Natural killer cell treated with Interleukin-12 subunit alpha and Interleukin-12 subunit beta and Interleukin-15 and Interleukin-18, amount 100 ng/mL, for 72 hours (primary cell): ENCODE measurements at regions not wholly inside any gene's neighbourhood (a gene's known extent, or its start where the extent isn't known, plus 50 kb on each side); places are given as distances from the start of the nearest gene placed in this dataset.
"Not testable (repeated sequence)": the region's sequence is repeated elsewhere in the genome, so short reads cannot be mapped to it uniquely, and the experiment has no call there.

Source experiments
- ATAC-seq, 2 donors: fragments of 150-1000 bp; cut with Tn5 transposase in 1 of 2; sonication (Bioruptor Pico), chemical (Tn5 transposase) in 1 of 2; 2 replicates each; pipeline ENCODE4 v1.10.0; 2021
- DNase-seq: peaks from one replicate; pipeline ENCODE4 v3.0.0; 2022; ENCODE audit warnings: low spot score
- H3K27ac Mint-ChIP-seq, 2 donors: 1 replicate in 1 of 2; 2 replicates in 1 of 2; pipeline ENCODE4 v1.8.0; 2022; ENCODE audit warnings: mixed read lengths in 2 of 2, mild to moderate bottlenecking in 1 of 2, moderate library complexity in 1 of 2
- H3K27me3 Mint-ChIP-seq, 2 donors: 1 replicate in 1 of 2; 2 replicates in 1 of 2; pipeline ENCODE4 v1.8.0; 2022; ENCODE audit warnings: mixed read lengths in 2 of 2
- H3K36me3 Mint-ChIP-seq: one replicate; pipeline ENCODE4 v1.8.0; 2022; ENCODE audit warnings: mixed read lengths
- H3K4me1 Mint-ChIP-seq, 2 donors: 1 replicate in 1 of 2; 2 replicates in 1 of 2; pipeline ENCODE4 v1.8.0; 2022; ENCODE audit warnings: low read depth in 2 of 2, mixed read lengths in 2 of 2, mild to moderate bottlenecking in 1 of 2
- H3K4me3 Mint-ChIP-seq: one replicate; pipeline ENCODE4 v1.8.0; 2022; ENCODE audit warnings: mixed read lengths
- H3K9me3 Mint-ChIP-seq: 2 replicates; pipeline ENCODE4 v1.8.0; 2022; ENCODE audit warnings: mixed read lengths

DNA sequence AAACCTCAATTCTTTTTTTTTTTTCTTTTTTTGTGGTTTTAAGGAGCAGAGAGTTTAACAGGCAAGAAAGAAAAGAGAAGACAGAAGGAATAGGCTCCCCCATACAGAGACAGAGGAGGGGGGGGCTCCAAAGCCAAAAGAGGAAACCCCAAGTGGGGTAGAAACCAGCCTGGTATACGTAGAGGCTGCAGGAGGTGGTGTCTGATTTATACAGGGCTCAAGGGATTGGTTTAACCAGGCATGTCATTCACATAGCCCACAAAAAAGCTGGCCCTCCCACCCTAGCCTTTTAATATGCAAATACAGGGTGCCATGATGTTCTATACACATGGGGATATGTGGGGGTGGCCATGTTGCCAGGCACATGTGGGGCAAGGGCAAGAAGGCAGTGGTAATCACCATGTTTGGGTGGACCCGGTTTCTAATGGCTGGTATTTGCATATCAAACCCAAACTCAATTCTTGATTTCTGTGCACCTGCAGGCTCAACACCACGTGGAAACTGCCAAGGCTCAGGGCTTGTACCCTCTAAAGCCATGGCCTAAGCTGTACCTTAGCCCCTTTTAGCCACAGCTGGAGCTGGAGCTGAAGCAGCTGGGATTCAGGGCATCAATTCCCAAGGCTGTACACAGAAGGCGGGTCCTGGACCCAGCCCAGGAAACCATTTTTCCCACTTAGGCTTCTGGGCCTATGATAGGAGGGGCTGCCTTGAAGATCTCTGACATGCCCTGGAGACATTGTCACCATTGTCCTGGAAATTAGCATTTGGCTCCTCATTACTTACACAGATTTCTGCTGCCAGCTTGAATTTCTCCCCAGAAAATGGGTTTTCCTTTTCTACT is 170.3 kb downstream of the MAIP1 start:
- H3K9me3 Mint-ChIP-seq = no peaks in the 10 kb centered on the region
- H3K27me3 Mint-ChIP-seq = peaks cover under 1 to 17% of the 10 kb centered on the region in 2 donors
- ATAC-seq (no peak), DNase-seq (no peak)
- H3K4me3 Mint-ChIP-seq = no peak overlapping the region
- H3K4me1 Mint-ChIP-seq = no peaks in the 10 kb centered on the region
- H3K27ac Mint-ChIP-seq = no peak overlapping the region
- no peaks in the 10 kb centered on the region for H3K36me3 Mint-ChIP-seq

- H3K9me3 Mint-ChIP-seq, H3K4me3 Mint-ChIP-seq, ATAC-seq, H3K36me3 Mint-ChIP-seq, DNase-seq, H3K27ac Mint-ChIP-seq, H3K4me1 Mint-ChIP-seq: not testable (repeated sequence)
- H3K27me3 Mint-ChIP-seq = peaks cover 3 to 23% of the 10 kb centered on the region in 2 donors
These were observed 170.9 kb downstream of the MAIP1 start for GRCh38 chr2:200126285-200126670.

GRCh38 chr2:200126680-200127079 is 171.3 kb downstream of the MAIP1 start:
- H3K4me1 Mint-ChIP-seq = not testable (repeated sequence)

DNA sequence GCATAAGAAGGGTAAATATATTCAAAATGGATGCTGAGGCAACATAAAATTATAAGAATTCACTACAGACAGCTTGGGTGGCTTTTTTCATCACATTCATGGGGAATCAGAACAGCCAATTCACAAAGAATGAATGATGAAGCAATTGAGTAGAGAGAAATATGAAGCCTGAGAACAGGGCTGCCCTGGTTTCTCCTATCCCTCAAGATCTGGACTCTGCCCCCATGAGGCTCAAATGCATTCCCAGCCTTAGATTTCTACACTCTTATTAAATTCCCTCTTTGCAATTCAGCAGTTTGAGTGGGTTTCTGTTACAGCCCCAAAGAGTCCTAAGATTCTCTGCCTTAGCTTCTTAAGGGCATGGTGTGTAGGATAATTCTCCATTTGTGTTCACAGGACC is 172.5 kb downstream of the MAIP1 start:
- no peaks in the 10 kb centered on the region for H3K4me1 Mint-ChIP-seq
- DNase-seq (no peak), ATAC-seq (no peak)
- no peak overlapping the region for H3K27ac Mint-ChIP-seq
- no peak overlapping the region for H3K4me3 Mint-ChIP-seq
- H3K27me3 Mint-ChIP-seq = peaks cover 3 to 30% of the 10 kb centered on the region in 2 donors
- H3K36me3 Mint-ChIP-seq = no peaks in the 10 kb centered on the region
- H3K9me3 Mint-ChIP-seq = no peaks in the 10 kb centered on the region

More at GRCh38 chr2:200126680-200127079, 171.3 kb downstream of the MAIP1 start:
- not testable (repeated sequence) for DNase-seq, H3K4me3 Mint-ChIP-seq, H3K27ac Mint-ChIP-seq, H3K9me3 Mint-ChIP-seq, H3K36me3 Mint-ChIP-seq, ATAC-seq
- H3K27me3 Mint-ChIP-seq = peaks cover 3 to 27% of the 10 kb centered on the region in 2 donors

DNA sequence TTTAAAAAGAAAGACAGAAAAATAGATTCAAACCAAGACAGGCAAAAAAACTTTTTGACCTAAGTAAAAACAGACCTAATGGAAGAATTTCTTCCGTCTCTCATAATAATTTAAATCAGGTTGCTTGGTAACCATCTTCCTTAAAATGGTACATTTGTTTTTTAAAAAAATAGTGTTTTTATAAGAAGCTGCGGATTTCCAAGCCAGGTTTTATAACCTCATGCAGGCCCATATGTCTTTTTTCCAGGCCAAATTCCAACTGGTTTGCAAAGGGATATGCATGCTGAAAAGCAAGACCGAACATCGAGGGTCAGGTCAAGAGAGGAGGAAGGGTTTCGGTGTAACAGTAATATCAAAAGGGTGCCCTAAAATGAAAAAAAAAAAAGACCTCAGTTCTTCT is 172.9 kb downstream of the MAIP1 start:
- ATAC-seq = no peak
- no peak overlapping the region for H3K27ac Mint-ChIP-seq

GRCh38 chr2:200129721-200130462 is 174.5 kb downstream of the MAIP1 start:
- DNase-seq (no peak), ATAC-seq (no peak)
- Mint-ChIP-seq H3K4me3 (no peak overlapping the region), H3K27ac (no peak overlapping the region), H3K27me3 (peaks cover 3 to 29% of the 10 kb centered on the region in 2 donors), H3K4me1 (no peaks in the 10 kb centered on the region), H3K9me3 (no peaks in the 10 kb centered on the region), H3K36me3 (no peaks in the 10 kb centered on the region)

More for the DNA sequence above, 172.9 kb downstream of the MAIP1 start:
- no peak for DNase-seq
- no peaks in the 10 kb centered on the region for H3K36me3 Mint-ChIP-seq
- H3K9me3 Mint-ChIP-seq = no peaks in the 10 kb centered on the region
- no peak overlapping the region for H3K4me3 Mint-ChIP-seq
- no peaks in the 10 kb centered on the region for H3K4me1 Mint-ChIP-seq
- H3K27me3 Mint-ChIP-seq = peaks cover 3 to 30% of the 10 kb centered on the region in 2 donors

DNA sequence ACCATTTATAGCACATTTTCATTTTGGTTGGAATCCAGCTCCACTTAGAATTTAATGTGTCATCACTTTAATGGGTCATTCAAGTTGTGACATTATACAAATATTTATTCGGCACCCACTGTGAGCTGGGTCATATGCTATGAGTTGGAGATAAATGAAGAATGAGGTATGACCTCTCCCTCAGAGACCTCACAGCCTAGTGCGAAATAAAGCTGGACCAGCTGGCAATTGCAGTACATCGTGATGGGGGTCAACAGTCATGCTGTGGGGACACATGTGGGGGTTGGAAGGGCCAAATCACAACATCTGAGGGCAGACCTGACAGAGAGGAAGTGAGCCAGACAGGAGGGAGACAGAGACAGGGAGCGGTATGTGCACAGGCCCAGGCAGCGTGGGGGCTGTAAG is 175.4 kb downstream of the MAIP1 start:
- H3K4me3 Mint-ChIP-seq = no peak overlapping the region
- no peak overlapping the region for H3K27ac Mint-ChIP-seq
- no peaks in the 10 kb centered on the region for H3K36me3 Mint-ChIP-seq
- peaks cover 3 to 29% of the 10 kb centered on the region in 2 donors for H3K27me3 Mint-ChIP-seq
- DNase-seq = no peak
- ATAC-seq = peak in 1 of 2 donors; percentile 6
- H3K4me1 Mint-ChIP-seq = no peaks in the 10 kb centered on the region
- H3K9me3 Mint-ChIP-seq = no peaks in the 10 kb centered on the region

DNA sequence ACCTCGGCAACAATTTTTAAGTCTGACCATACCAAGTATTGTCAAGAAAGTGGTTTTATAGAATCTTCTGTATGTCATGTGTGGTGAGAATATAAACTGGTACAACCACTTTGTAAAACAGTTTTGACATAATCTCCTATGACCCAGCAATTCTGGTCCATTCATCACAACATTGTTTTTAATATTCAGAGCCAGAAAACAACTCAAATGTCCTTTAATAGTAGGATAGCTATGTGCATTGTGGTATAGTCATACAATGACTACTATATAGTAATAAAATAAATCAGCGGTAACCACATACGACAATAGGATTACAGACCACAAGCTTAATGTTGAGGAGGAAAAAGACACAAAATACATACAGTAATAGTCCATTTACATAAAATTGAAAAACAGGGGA is 175.2 kb upstream of the SPATS2L start:
- Mint-ChIP-seq H3K36me3 (no peaks in the 10 kb centered on the region), H3K9me3 (no peaks in the 10 kb centered on the region), H3K27me3 (peaks cover 3 to 29% of the 10 kb centered on the region in 2 donors), H3K4me3 (no peak overlapping the region), H3K4me1 (no peaks in the 10 kb centered on the region), H3K27ac (no peak overlapping the region)
- DNase-seq (no peak), ATAC-seq (no peak)

DNA sequence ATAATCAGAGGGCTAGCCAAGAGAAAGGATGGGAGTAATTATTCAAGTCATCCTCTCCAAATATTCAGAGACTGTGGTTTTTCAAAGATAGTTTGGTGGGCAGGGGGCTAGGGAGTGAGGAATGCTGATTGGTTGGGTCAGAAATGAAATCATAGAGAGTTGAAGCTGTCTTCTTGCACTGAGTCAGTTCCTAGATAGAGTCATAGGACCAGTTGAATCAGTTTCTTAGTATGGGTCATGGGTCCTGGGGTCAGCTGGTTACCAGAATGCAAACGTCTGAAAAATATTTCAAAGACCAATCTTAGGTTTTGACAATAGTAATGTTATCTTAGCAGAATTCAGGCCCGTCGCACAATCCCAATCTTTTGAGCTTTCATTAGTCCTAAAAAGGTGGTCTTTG is 171.4 kb upstream of the SPATS2L start:
- Mint-ChIP-seq H3K27ac (no peak overlapping the region), H3K9me3 (no peaks in the 10 kb centered on the region), H3K27me3 (peaks cover 3 to 29% of the 10 kb centered on the region in 2 donors), H3K4me1 (no peaks in the 10 kb centered on the region), H3K4me3 (no peak overlapping the region), H3K36me3 (no peaks in the 10 kb centered on the region)
- DNase-seq = no peak
- ATAC-seq = no peak

DNA sequence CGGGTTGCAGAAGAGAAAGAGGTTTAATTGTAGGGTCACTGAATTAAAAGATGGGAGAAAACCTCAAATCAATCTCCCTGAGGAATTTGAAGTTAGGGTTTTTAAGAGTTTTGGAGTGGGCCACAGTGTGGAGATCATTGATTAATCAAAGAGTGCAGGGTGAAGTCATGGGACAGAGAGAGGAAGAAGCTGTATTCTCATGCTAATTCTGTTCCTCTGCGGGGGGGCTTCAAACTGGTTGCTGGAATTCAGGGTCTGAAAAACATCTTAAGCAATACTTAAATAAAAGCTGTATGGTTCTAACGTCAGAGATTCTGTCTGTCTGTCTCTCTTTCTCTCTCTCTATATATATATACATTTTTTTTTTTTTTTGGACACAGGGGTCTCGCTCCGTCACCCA is 169.8 kb upstream of the SPATS2L start:
- ATAC-seq = no peak
- no peak overlapping the region for H3K27ac Mint-ChIP-seq
- no peaks in the 10 kb centered on the region for H3K9me3 Mint-ChIP-seq
- H3K27me3 Mint-ChIP-seq = peaks cover 4 to 24% of the 10 kb centered on the region in 2 donors
- no peak overlapping the region for H3K4me3 Mint-ChIP-seq
- H3K4me1 Mint-ChIP-seq = no peaks in the 10 kb centered on the region
- no peak for DNase-seq
- H3K36me3 Mint-ChIP-seq = no peaks in the 10 kb centered on the region

- ATAC-seq (no peak), DNase-seq (no peak)
- H3K9me3 Mint-ChIP-seq = no peaks in the 10 kb centered on the region
- H3K4me1 Mint-ChIP-seq = no peaks in the 10 kb centered on the region
- H3K27ac Mint-ChIP-seq = no peak overlapping the region
- peaks cover 4 to 18% of the 10 kb centered on the region in 2 donors for H3K27me3 Mint-ChIP-seq
- no peaks in the 10 kb centered on the region for H3K36me3 Mint-ChIP-seq
- no peak overlapping the region for H3K4me3 Mint-ChIP-seq
These were observed 169.2 kb upstream of the SPATS2L start for GRCh38 chr2:200137271-200137670.

GRCh38 chr2:200137691-200138090 is 168.8 kb upstream of the SPATS2L start:
- Mint-ChIP-seq H3K27me3 (peaks cover 4 to 16% of the 10 kb centered on the region in 2 donors), H3K27ac (no peak overlapping the region), H3K36me3 (no peaks in the 10 kb centered on the region), H3K4me1 (no peaks in the 10 kb centered on the region), H3K4me3 (no peak overlapping the region), H3K9me3 (no peaks in the 10 kb centered on the region)
- no peak for DNase-seq
- no peak for ATAC-seq

GRCh38 chr2:200138391-200139124 is 167.9 kb upstream of the SPATS2L start:
- ATAC-seq = no peak

GRCh38 chr2:200144571-200144970 is 161.9 kb upstream of the SPATS2L start:
- H3K4me3 Mint-ChIP-seq = no peak overlapping the region
- no peak overlapping the region for H3K27ac Mint-ChIP-seq
- DNase-seq (no peak), ATAC-seq (no peak)
- peaks cover 15 to 16% of the 10 kb centered on the region in 2 donors for H3K27me3 Mint-ChIP-seq
- H3K9me3 Mint-ChIP-seq = peaks cover 7% of the 10 kb centered on the region
- H3K4me1 Mint-ChIP-seq = no peaks in the 10 kb centered on the region
- no peaks in the 10 kb centered on the region for H3K36me3 Mint-ChIP-seq

More at GRCh38 chr2:200138391-200139124, 167.9 kb upstream of the SPATS2L start:
- DNase-seq = no peak
- Mint-ChIP-seq H3K4me3 (no peak overlapping the region), H3K9me3 (no peaks in the 10 kb centered on the region), H3K4me1 (no peaks in the 10 kb centered on the region), H3K27me3 (peaks cover 4 to 7% of the 10 kb centered on the region in 2 donors), H3K36me3 (no peaks in the 10 kb centered on the region), H3K27ac (no peak overlapping the region)
